Peyer's patch (tissue), 4 donors: ENCODE measurements at regions not wholly inside any gene's neighbourhood (a gene's known extent, or its start where the extent isn't known, plus 50 kb on each side); places are given as distances from the start of the nearest gene placed in this dataset.

Experiments used
- POLR2A ChIP-seq, 2 donors: fragments of 450-650 bp; IDR thresholded peaks; one replicate each; pipeline ENCODE4 v1.5.1; 2017; ENCODE audit warnings: antibody characterized with exemption in 2 of 2, mild to moderate bottlenecking in 2 of 2, moderate library complexity in 2 of 2
- TF ChIP-seq, protein P1 (sequence below), 6 experiments: fragments of 450-650 bp in 4 of 6; fragments of 200-600 bp in 2 of 6; sonication (generic) in 1 of 6; IDR thresholded peaks; one replicate each; pipeline ENCODE4 v1.5.1; 2017 to 2019; ENCODE audit warnings: antibody characterized with exemption in 6 of 6, mild to moderate bottlenecking in 3 of 6, moderate library complexity in 1 of 6

DNA sequence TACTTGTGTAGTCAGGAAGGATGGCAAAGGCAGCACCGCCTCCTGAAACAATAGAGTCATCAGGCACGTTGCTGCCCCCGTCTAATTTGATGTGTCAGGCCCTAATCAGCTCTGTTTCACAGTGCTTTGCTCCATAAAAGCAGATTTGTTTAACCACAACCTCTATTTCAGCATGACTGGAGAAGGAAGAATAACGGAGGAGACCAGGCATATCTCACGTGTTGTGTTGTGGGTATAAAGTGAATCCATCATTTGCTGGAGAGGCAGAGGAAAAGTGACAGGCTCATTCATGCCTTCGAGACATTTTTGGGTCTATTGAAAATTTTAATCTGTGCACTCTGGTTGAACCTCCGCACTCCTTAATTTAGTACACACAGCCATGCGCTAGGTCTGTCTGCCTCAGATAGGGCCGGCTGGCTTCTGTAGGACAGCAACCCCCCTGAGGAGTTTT is 940.4 kb upstream of the SLC10A2 start:
- no peak for TF ChIP-seq POLR2A (IDR thresholded peaks at IDR 0.05)
- TF ChIP-seq, protein P1, sequence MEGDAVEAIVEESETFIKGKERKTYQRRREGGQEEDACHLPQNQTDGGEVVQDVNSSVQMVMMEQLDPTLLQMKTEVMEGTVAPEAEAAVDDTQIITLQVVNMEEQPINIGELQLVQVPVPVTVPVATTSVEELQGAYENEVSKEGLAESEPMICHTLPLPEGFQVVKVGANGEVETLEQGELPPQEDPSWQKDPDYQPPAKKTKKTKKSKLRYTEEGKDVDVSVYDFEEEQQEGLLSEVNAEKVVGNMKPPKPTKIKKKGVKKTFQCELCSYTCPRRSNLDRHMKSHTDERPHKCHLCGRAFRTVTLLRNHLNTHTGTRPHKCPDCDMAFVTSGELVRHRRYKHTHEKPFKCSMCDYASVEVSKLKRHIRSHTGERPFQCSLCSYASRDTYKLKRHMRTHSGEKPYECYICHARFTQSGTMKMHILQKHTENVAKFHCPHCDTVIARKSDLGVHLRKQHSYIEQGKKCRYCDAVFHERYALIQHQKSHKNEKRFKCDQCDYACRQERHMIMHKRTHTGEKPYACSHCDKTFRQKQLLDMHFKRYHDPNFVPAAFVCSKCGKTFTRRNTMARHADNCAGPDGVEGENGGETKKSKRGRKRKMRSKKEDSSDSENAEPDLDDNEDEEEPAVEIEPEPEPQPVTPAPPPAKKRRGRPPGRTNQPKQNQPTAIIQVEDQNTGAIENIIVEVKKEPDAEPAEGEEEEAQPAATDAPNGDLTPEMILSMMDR (IDR thresholded peaks at IDR 0.05): no peak
